Activated naive CD8-positive, alpha-beta T cell treated with anti-CD3 and anti-CD28 coated beads, Interleukin-2, amount 50 U/mL, for 24 hours (primary cell): ENCODE measurements at regions not wholly inside any gene's neighbourhood (a gene's known extent, or its start where the extent isn't known, plus 50 kb on each side); places are given as distances from the start of the nearest gene placed in this dataset.

Experiments used
- ATAC-seq: fragments of 150-1000 bp; cut with Tn5 transposase; one replicate; pipeline ENCODE4 v1.10.0; 2021
- DNase-seq: peaks from one replicate; pipeline ENCODE4 v3.0.0; 2021
- H3K27ac Mint-ChIP-seq: one replicate; pipeline ENCODE4 v1.8.0; 2021; ENCODE audit warnings: mild to moderate bottlenecking, mixed read lengths
- H3K27me3 Mint-ChIP-seq: one replicate; pipeline ENCODE4 v1.8.0; 2021; ENCODE audit warnings: mixed read lengths
- H3K36me3 Mint-ChIP-seq: one replicate; pipeline ENCODE4 v1.8.0; 2021; ENCODE audit warnings: low read depth, mixed read lengths
- H3K4me1 Mint-ChIP-seq: one replicate; pipeline ENCODE4 v1.8.0; 2021; ENCODE audit warnings: mixed read lengths
- H3K4me3 Mint-ChIP-seq: one replicate; pipeline ENCODE4 v1.8.0; 2021; ENCODE audit warnings: mild to moderate bottlenecking, moderate library complexity, mixed read lengths
- H3K9me3 Mint-ChIP-seq: one replicate; pipeline ENCODE4 v1.8.0; 2021; ENCODE audit warnings: mixed read lengths

GRCh38 chr14:71536927-71537772, 395.1 kb upstream of the RGS6 start:
- ATAC-seq (no peak), DNase-seq (no peak)
- no peak overlapping the region for H3K4me3 Mint-ChIP-seq
- no peaks in the 10 kb centered on the region for H3K9me3 Mint-ChIP-seq
- no peak overlapping the region for H3K27ac Mint-ChIP-seq
- H3K27me3 Mint-ChIP-seq, result no peaks in the 10 kb centered on the region
- peaks cover 6% of the 10 kb centered on the region for H3K36me3 Mint-ChIP-seq
- peaks cover 33% of the 10 kb centered on the region for H3K4me1 Mint-ChIP-seq

- peaks cover 5% of the 10 kb centered on the region for H3K36me3 Mint-ChIP-seq
- no peak overlapping the region for H3K27ac Mint-ChIP-seq
- no peak overlapping the region for H3K4me3 Mint-ChIP-seq
- no peaks in the 10 kb centered on the region for H3K27me3 Mint-ChIP-seq
- peaks cover 36% of the 10 kb centered on the region for H3K4me1 Mint-ChIP-seq
- ATAC-seq (no peak), DNase-seq (no peak)
- no peaks in the 10 kb centered on the region for H3K9me3 Mint-ChIP-seq
These were observed 393.9 kb upstream of the RGS6 start for GRCh38 chr14:71538288-71538687.

- Mint-ChIP-seq H3K36me3 (peaks cover 1% of the 10 kb centered on the region), H3K4me3 (no peak overlapping the region), H3K4me1 (peaks cover 36% of the 10 kb centered on the region), H3K9me3 (no peaks in the 10 kb centered on the region), H3K27me3 (no peaks in the 10 kb centered on the region), H3K27ac (no peak overlapping the region)
- no peak for ATAC-seq
- no peak for DNase-seq
These were observed 393.1 kb upstream of the RGS6 start for GRCh38 chr14:71538938-71539649.

GRCh38 chr14:71539650-71540285, 392.5 kb upstream of the RGS6 start:
- DNase-seq (no peak), ATAC-seq (no peak)
- H3K4me3 Mint-ChIP-seq, result no peak overlapping the region
- no peaks in the 10 kb centered on the region for H3K9me3 Mint-ChIP-seq
- no peaks in the 10 kb centered on the region for H3K27me3 Mint-ChIP-seq
- peaks cover 1% of the 10 kb centered on the region for H3K36me3 Mint-ChIP-seq
- H3K27ac Mint-ChIP-seq, result no peak overlapping the region
- peaks cover 36% of the 10 kb centered on the region for H3K4me1 Mint-ChIP-seq

GRCh38 chr14:71541271-71541670, 391.0 kb upstream of the RGS6 start:
- ATAC-seq (no peak), DNase-seq (no peak)
- Mint-ChIP-seq H3K27ac (no peak overlapping the region), H3K27me3 (no peaks in the 10 kb centered on the region), H3K36me3 (peaks cover 1% of the 10 kb centered on the region), H3K9me3 (no peaks in the 10 kb centered on the region), H3K4me3 (no peak overlapping the region), H3K4me1 (peaks cover 32% of the 10 kb centered on the region)

GRCh38 chr14:71541973-71542690, 390.1 kb upstream of the RGS6 start:
- DNase-seq (no peak), ATAC-seq (no peak)
- H3K4me3 Mint-ChIP-seq, result no peak overlapping the region
- H3K9me3 Mint-ChIP-seq, result no peaks in the 10 kb centered on the region
- no peaks in the 10 kb centered on the region for H3K36me3 Mint-ChIP-seq
- H3K4me1 Mint-ChIP-seq, result peaks cover 30% of the 10 kb centered on the region
- no peak overlapping the region for H3K27ac Mint-ChIP-seq
- H3K27me3 Mint-ChIP-seq, result no peaks in the 10 kb centered on the region

- no peak for DNase-seq
- H3K27me3 Mint-ChIP-seq, result no peaks in the 10 kb centered on the region
- ATAC-seq, result no peak
- no peak overlapping the region for H3K27ac Mint-ChIP-seq
- H3K4me1 Mint-ChIP-seq, result peaks cover 36% of the 10 kb centered on the region
- H3K4me3 Mint-ChIP-seq, result no peak overlapping the region
- H3K36me3 Mint-ChIP-seq, result peaks cover 5% of the 10 kb centered on the region
- no peaks in the 10 kb centered on the region for H3K9me3 Mint-ChIP-seq
These were observed 382.7 kb upstream of the RGS6 start for GRCh38 chr14:71549421-71550050.

- Mint-ChIP-seq H3K4me1 (peaks cover 44% of the 10 kb centered on the region), H3K9me3 (no peaks in the 10 kb centered on the region), H3K36me3 (peaks cover 5% of the 10 kb centered on the region), H3K27me3 (no peaks in the 10 kb centered on the region), H3K27ac (no peak overlapping the region), H3K4me3 (no peak overlapping the region)
- no peak for DNase-seq
- no peak for ATAC-seq
These were observed 381.9 kb upstream of the RGS6 start for GRCh38 chr14:71550367-71550766.

- no peak for DNase-seq
- Mint-ChIP-seq H3K27me3 (no peaks in the 10 kb centered on the region), H3K4me3 (no peak overlapping the region), H3K4me1 (peaks cover 55% of the 10 kb centered on the region), H3K27ac (peak overlapping the region; percentile 32), H3K36me3 (peaks cover 8% of the 10 kb centered on the region), H3K9me3 (no peaks in the 10 kb centered on the region)
- no peak for ATAC-seq
These were observed 380.8 kb upstream of the RGS6 start for GRCh38 chr14:71551291-71551950.

- peaks cover 69% of the 10 kb centered on the region for H3K4me1 Mint-ChIP-seq
- ATAC-seq, result no peak
These were observed 379.4 kb upstream of the RGS6 start for GRCh38 chr14:71552809-71553208.

GRCh38 chr14:71553779-71554178, 378.4 kb upstream of the RGS6 start:
- Mint-ChIP-seq H3K27ac (peak overlapping the region; percentile 96), H3K27me3 (no peaks in the 10 kb centered on the region), H3K36me3 (peaks cover 20% of the 10 kb centered on the region), H3K9me3 (no peaks in the 10 kb centered on the region), H3K4me1 (peaks cover 78% of the 10 kb centered on the region), H3K4me3 (peak overlapping the region; percentile 21)
- ATAC-seq (no peak), DNase-seq (no peak)

More at GRCh38 chr14:71552809-71553208, 379.4 kb upstream of the RGS6 start:
- H3K27me3 Mint-ChIP-seq, result no peaks in the 10 kb centered on the region
- H3K9me3 Mint-ChIP-seq, result no peaks in the 10 kb centered on the region
- H3K4me3 Mint-ChIP-seq, result no peak overlapping the region
- peaks cover 14% of the 10 kb centered on the region for H3K36me3 Mint-ChIP-seq
- no peak for DNase-seq
- no peak overlapping the region for H3K27ac Mint-ChIP-seq

- peak overlapping the region; percentile 96 for H3K27ac Mint-ChIP-seq
These were observed 377.9 kb upstream of the RGS6 start for GRCh38 chr14:71554323-71554722.

GRCh38 chr14:71554959-71555612, 377.1 kb upstream of the RGS6 start:
- DNase-seq, result no peak
- Mint-ChIP-seq H3K27me3 (no peaks in the 10 kb centered on the region), H3K4me3 (peak overlapping the region; percentile 66), H3K36me3 (peaks cover 21% of the 10 kb centered on the region), H3K9me3 (no peaks in the 10 kb centered on the region), H3K27ac (peak overlapping the region; percentile 96), H3K4me1 (peaks cover 79% of the 10 kb centered on the region)
- ATAC-seq, result peak; percentile 60

More at GRCh38 chr14:71554323-71554722, 377.9 kb upstream of the RGS6 start:
- ATAC-seq (no peak), DNase-seq (no peak)
- no peaks in the 10 kb centered on the region for H3K27me3 Mint-ChIP-seq
- H3K9me3 Mint-ChIP-seq, result no peaks in the 10 kb centered on the region
- peaks cover 79% of the 10 kb centered on the region for H3K4me1 Mint-ChIP-seq
- H3K4me3 Mint-ChIP-seq, result peak overlapping the region; percentile 56
- peaks cover 21% of the 10 kb centered on the region for H3K36me3 Mint-ChIP-seq
